ENCODE measurements at regions not wholly inside any gene's neighbourhood (a gene's known extent, or its start where the extent isn't known, plus 50 kb on each side); places are given as distances from the start of the nearest gene placed in this dataset.
A peak's percentile ranks its signal among the peaks of the same experiment; 100 is the strongest.

DNA sequence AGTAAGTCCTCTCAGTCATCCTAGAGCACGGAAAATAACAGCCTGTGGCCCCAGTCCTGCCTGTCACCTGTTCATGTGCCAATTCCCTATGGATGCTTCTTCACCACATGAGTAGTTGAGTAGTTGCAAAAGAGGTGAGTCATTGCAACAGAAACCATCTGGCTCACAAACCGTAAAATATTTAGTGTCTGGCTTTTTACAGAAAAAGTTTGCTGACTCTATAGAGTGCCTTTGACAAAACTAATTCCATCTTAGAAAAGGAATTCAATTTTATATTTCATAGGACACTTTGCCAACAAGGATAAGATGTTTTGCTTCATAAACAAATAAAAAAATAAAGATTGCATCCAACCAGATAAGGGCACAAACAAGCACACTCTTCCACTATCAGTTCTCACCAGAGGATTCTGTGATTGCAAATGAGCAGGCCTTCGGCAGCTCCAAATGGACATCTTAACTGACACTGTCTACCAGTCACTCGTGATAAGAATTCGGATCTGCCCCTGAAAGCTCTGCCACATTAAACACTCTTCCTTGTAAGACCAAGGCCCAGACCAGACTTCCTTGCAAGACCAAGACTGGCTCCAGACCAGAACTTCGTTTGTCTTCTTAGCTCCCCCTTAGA is 242.7 kb upstream of the SEMA3C start:
- no CpG with 5 or more reads among the region's 6 CpGs for WGBS, 2 donors (ENCODE audit: extremely low coverage in 2 of 2, insufficient read length in 2 of 2, insufficient replicate concordance in 1 of 2)
- no peak overlapping the region for H3K27ac ChIP-seq (replicated peaks; ENCODE audit: low read length)

GRCh38 chr7:81159402-81159801 is 240.6 kb upstream of the SEMA3C start:
- Histone ChIP-seq H4K8ac (ENCODE audit: low read depth, low read length) (no peak overlapping the region), H2BK15ac (ENCODE audit: low read length) (no peak overlapping the region), H3K27me3 (ENCODE audit: control insufficient read depth in 3 of 3, insufficient read depth in 3 of 3, low read depth in 1 of 3, low read length in 3 of 3) (no peaks in the 10 kb centered on the region), H3K23ac (ENCODE audit: low read depth, low read length, poor library complexity) (no peak overlapping the region), H3K27ac (replicated peaks; ENCODE audit: low read length) (no peak overlapping the region), H3K9ac (ENCODE audit: low read depth, low read length, poor library complexity) (no peak overlapping the region), H2BK12ac (ENCODE audit: low read length) (no peak overlapping the region), H2BK120ac (ENCODE audit: low read depth, low read length) (no peak overlapping the region), H3K4me1 (ENCODE audit: control insufficient read depth in 2 of 2, insufficient read depth in 1 of 2, low read depth in 1 of 2, low read length in 2 of 2) (peaks cover 1 to 26% of the 10 kb centered on the region in 2 donors), H3K4ac (ENCODE audit: low read length) (no peak overlapping the region), H2AFZ (ENCODE audit: low read length) (no peak overlapping the region), H3K4me2 (ENCODE audit: insufficient read depth, low read length, poor library complexity, severe bottlenecking) (no peak overlapping the region), H3K4me3 (ENCODE audit: low read length in 2 of 2) (no peak overlapping the region), H3K79me1 (ENCODE audit: low read depth, low read length) (no peaks in the 10 kb centered on the region), H2AK5ac (ENCODE audit: low read depth, low read length) (no peak overlapping the region), H3K18ac (ENCODE audit: low read length) (no peak overlapping the region), H3K9me3 (replicated peaks in 1 of 2; ENCODE audit: control insufficient read depth in 2 of 2, insufficient read depth in 1 of 2, low read depth in 1 of 2, low read length in 2 of 2) (no peaks in the 10 kb centered on the region), H2BK5ac (ENCODE audit: low read length) (no peak overlapping the region), H4K91ac (ENCODE audit: low read depth, low read length, poor library complexity) (no peak overlapping the region), H3K14ac (ENCODE audit: low read length) (no peak overlapping the region), H3K36me3 (replicated peaks in 1 of 2; ENCODE audit: control insufficient read depth in 2 of 2, insufficient read depth in 2 of 2, low read length in 2 of 2) (no peaks in the 10 kb centered on the region)
- no peak for DNase-seq (ENCODE audit: low spot score)
- no CpG with 5 or more reads among the region's 2 CpGs for WGBS, 2 donors (ENCODE audit: extremely low coverage in 2 of 2, insufficient read length in 2 of 2, insufficient replicate concordance in 1 of 2)

More for the DNA sequence above, 242.7 kb upstream of the SEMA3C start:
- H3K79me1 ChIP-seq (ENCODE audit: low read depth, low read length) = no peaks in the 10 kb centered on the region
- H2AFZ ChIP-seq (ENCODE audit: low read length) = no peak overlapping the region
- H3K4ac ChIP-seq (ENCODE audit: low read length) = no peak overlapping the region
- H3K36me3 ChIP-seq (replicated peaks in 1 of 2; ENCODE audit: control insufficient read depth in 2 of 2, insufficient read depth in 2 of 2, low read length in 2 of 2) = no peaks in the 10 kb centered on the region
- no peak overlapping the region for H2BK12ac ChIP-seq (ENCODE audit: low read length)
- no peak overlapping the region for H3K23ac ChIP-seq (ENCODE audit: low read depth, low read length, poor library complexity)
- H2BK15ac ChIP-seq (ENCODE audit: low read length) = no peak overlapping the region
- H3K14ac ChIP-seq (ENCODE audit: low read length) = no peak overlapping the region
- no peak overlapping the region for H3K18ac ChIP-seq (ENCODE audit: low read length)
- H3K4me1 ChIP-seq (ENCODE audit: control insufficient read depth in 2 of 2, insufficient read depth in 1 of 2, low read depth in 1 of 2, low read length in 2 of 2) = peaks cover 0 to 20% of the 10 kb centered on the region in 2 donors
- H4K91ac ChIP-seq (ENCODE audit: low read depth, low read length, poor library complexity) = no peak overlapping the region
- no peak overlapping the region for H3K9ac ChIP-seq (ENCODE audit: low read depth, low read length, poor library complexity)
- H2BK120ac ChIP-seq (ENCODE audit: low read depth, low read length) = no peak overlapping the region
- no peak overlapping the region for H2BK5ac ChIP-seq (ENCODE audit: low read length)
- no peak for DNase-seq (ENCODE audit: low spot score)
- no peaks in the 10 kb centered on the region for H3K27me3 ChIP-seq (ENCODE audit: control insufficient read depth in 3 of 3, insufficient read depth in 3 of 3, low read depth in 1 of 3, low read length in 3 of 3)
- no peak overlapping the region for H3K4me2 ChIP-seq (ENCODE audit: insufficient read depth, low read length, poor library complexity, severe bottlenecking)
- no peaks in the 10 kb centered on the region for H3K9me3 ChIP-seq (replicated peaks in 1 of 2; ENCODE audit: control insufficient read depth in 2 of 2, insufficient read depth in 1 of 2, low read depth in 1 of 2, low read length in 2 of 2)
- no peak overlapping the region for H3K4me3 ChIP-seq (ENCODE audit: low read length in 2 of 2)
- H4K8ac ChIP-seq (ENCODE audit: low read depth, low read length) = no peak overlapping the region
- H2AK5ac ChIP-seq (ENCODE audit: low read depth, low read length) = no peak overlapping the region

DNA sequence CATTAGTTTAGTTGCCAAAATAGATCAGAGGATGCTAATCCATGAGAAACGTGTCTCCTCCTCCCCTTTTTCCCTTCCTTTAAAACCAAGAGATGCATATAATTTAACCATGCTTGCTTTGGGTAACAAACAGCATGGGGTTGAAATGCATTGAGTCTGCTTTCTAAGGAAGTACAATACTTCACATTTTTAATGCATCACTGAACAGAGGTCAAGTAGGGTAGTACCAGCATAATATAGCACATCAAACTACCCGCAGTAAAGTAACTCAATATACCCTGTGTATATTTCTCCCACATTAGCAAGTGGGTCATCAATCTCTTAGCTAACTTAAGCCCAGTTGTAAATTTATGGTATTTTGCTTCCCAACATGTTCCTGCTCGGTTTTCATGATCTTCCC is 239.3 kb upstream of the SEMA3C start:
- H2AFZ ChIP-seq (ENCODE audit: low read length) = no peak overlapping the region
- H3K36me3 ChIP-seq (replicated peaks in 1 of 2; ENCODE audit: control insufficient read depth in 2 of 2, insufficient read depth in 2 of 2, low read length in 2 of 2) = no peaks in the 10 kb centered on the region
- peak; percentile 41 for DNase-seq (ENCODE audit: low spot score)
- H4K91ac ChIP-seq (ENCODE audit: low read depth, low read length, poor library complexity) = no peak overlapping the region
- H3K23ac ChIP-seq (ENCODE audit: low read depth, low read length, poor library complexity) = no peak overlapping the region
- peaks cover 1 to 26% of the 10 kb centered on the region in 2 donors for H3K4me1 ChIP-seq (ENCODE audit: control insufficient read depth in 2 of 2, insufficient read depth in 1 of 2, low read depth in 1 of 2, low read length in 2 of 2)
- H3K9me3 ChIP-seq (replicated peaks in 1 of 2; ENCODE audit: control insufficient read depth in 2 of 2, insufficient read depth in 1 of 2, low read depth in 1 of 2, low read length in 2 of 2) = no peaks in the 10 kb centered on the region
- no peak overlapping the region for H2BK5ac ChIP-seq (ENCODE audit: low read length)
- no peak overlapping the region for H2BK15ac ChIP-seq (ENCODE audit: low read length)
- no peaks in the 10 kb centered on the region for H3K27me3 ChIP-seq (ENCODE audit: control insufficient read depth in 3 of 3, insufficient read depth in 3 of 3, low read depth in 1 of 3, low read length in 3 of 3)
- WGBS, 2 donors (ENCODE audit: extremely low coverage in 2 of 2, insufficient read length in 2 of 2, insufficient replicate concordance in 1 of 2) = no CpG with 5 or more reads among the region's 3 CpGs
- no peak overlapping the region for H3K4me2 ChIP-seq (ENCODE audit: insufficient read depth, low read length, poor library complexity, severe bottlenecking)
- no peak overlapping the region for H2AK5ac ChIP-seq (ENCODE audit: low read depth, low read length)
- H3K27ac ChIP-seq (replicated peaks; ENCODE audit: low read length) = no peak overlapping the region
- H4K8ac ChIP-seq (ENCODE audit: low read depth, low read length) = no peak overlapping the region
- H3K18ac ChIP-seq (ENCODE audit: low read length) = no peak overlapping the region
- H3K14ac ChIP-seq (ENCODE audit: low read length) = no peak overlapping the region
- H3K4ac ChIP-seq (ENCODE audit: low read length) = no peak overlapping the region
- H2BK120ac ChIP-seq (ENCODE audit: low read depth, low read length) = no peak overlapping the region
- H3K79me1 ChIP-seq (ENCODE audit: low read depth, low read length) = no peaks in the 10 kb centered on the region
- no peak overlapping the region for H3K9ac ChIP-seq (ENCODE audit: low read depth, low read length, poor library complexity)
- H2BK12ac ChIP-seq (ENCODE audit: low read length) = no peak overlapping the region
- no peak overlapping the region for H3K4me3 ChIP-seq (ENCODE audit: low read length in 2 of 2)

- DNase-seq (ENCODE audit: low spot score) = no peak
- H3K4me1 ChIP-seq (ENCODE audit: control insufficient read depth in 2 of 2, insufficient read depth in 1 of 2, low read depth in 1 of 2, low read length in 2 of 2) = peaks cover 3 to 26% of the 10 kb centered on the region in 2 donors
- no CpG with 5 or more reads among the region's 4 CpGs for WGBS, 2 donors (ENCODE audit: extremely low coverage in 2 of 2, insufficient read length in 2 of 2, insufficient replicate concordance in 1 of 2)
- no peak overlapping the region for H3K18ac ChIP-seq (ENCODE audit: low read length)
- H3K14ac ChIP-seq (ENCODE audit: low read length) = no peak overlapping the region
- no peak overlapping the region for H2AK5ac ChIP-seq (ENCODE audit: low read depth, low read length)
- H3K4me3 ChIP-seq (ENCODE audit: low read length in 2 of 2) = no peak overlapping the region
- no peak overlapping the region for H2BK120ac ChIP-seq (ENCODE audit: low read depth, low read length)
- no peak overlapping the region for H2BK12ac ChIP-seq (ENCODE audit: low read length)
- H4K8ac ChIP-seq (ENCODE audit: low read depth, low read length) = no peak overlapping the region
- H2BK5ac ChIP-seq (ENCODE audit: low read length) = no peak overlapping the region
- H2AFZ ChIP-seq (ENCODE audit: low read length) = no peak overlapping the region
- H4K91ac ChIP-seq (ENCODE audit: low read depth, low read length, poor library complexity) = no peak overlapping the region
- no peak overlapping the region for H3K4ac ChIP-seq (ENCODE audit: low read length)
- no peaks in the 10 kb centered on the region for H3K27me3 ChIP-seq (ENCODE audit: control insufficient read depth in 3 of 3, insufficient read depth in 3 of 3, low read depth in 1 of 3, low read length in 3 of 3)
- H3K9ac ChIP-seq (ENCODE audit: low read depth, low read length, poor library complexity) = no peak overlapping the region
- H3K27ac ChIP-seq (replicated peaks; ENCODE audit: low read length) = no peak overlapping the region
- H3K4me2 ChIP-seq (ENCODE audit: insufficient read depth, low read length, poor library complexity, severe bottlenecking) = no peak overlapping the region
- H3K79me1 ChIP-seq (ENCODE audit: low read depth, low read length) = no peaks in the 10 kb centered on the region
- no peaks in the 10 kb centered on the region for H3K9me3 ChIP-seq (replicated peaks in 1 of 2; ENCODE audit: control insufficient read depth in 2 of 2, insufficient read depth in 1 of 2, low read depth in 1 of 2, low read length in 2 of 2)
- H3K23ac ChIP-seq (ENCODE audit: low read depth, low read length, poor library complexity) = no peak overlapping the region
- H3K36me3 ChIP-seq (replicated peaks in 1 of 2; ENCODE audit: control insufficient read depth in 2 of 2, insufficient read depth in 2 of 2, low read length in 2 of 2) = no peaks in the 10 kb centered on the region
- no peak overlapping the region for H2BK15ac ChIP-seq (ENCODE audit: low read length)
These were observed 237.0 kb upstream of the SEMA3C start for GRCh38 chr7:81155654-81156373.

Data from neuronal stem cell (in vitro differentiated cells).